ENCODE measurements at regions not wholly inside any gene's neighbourhood (a gene's known extent, or its start where the extent isn't known, plus 50 kb on each side); places are given as distances from the start of the nearest gene placed in this dataset.
"Not testable (repeated sequence)": the region's sequence is repeated elsewhere in the genome, so short reads cannot be mapped to it uniquely, and the experiment has no call there.

GRCh38 chr4:57312296-57312695, 202.1 kb upstream of the IGFBP7 start:
- TF ChIP-seq CTCF (conservative IDR thresholded peaks at IDR 0.05; ENCODE audit: low read depth) = no peak
- no peak overlapping the region for H3K27ac ChIP-seq
- DNase-seq (ENCODE audit: low spot score) = no peak
- CTCF ChIA-PET = no interaction called here
- POLR2A ChIA-PET (ENCODE audit: low non-redundant PET) = no interaction called here

- CTCF ChIA-PET = no interaction called here
- no peak for TF ChIP-seq CTCF (conservative IDR thresholded peaks at IDR 0.05; ENCODE audit: low read depth)
- POLR2A ChIA-PET (ENCODE audit: low non-redundant PET) = no interaction called here
- H3K27ac ChIP-seq = no peak overlapping the region
- no peak for DNase-seq (ENCODE audit: low spot score)
These were observed 199.5 kb upstream of the IGFBP7 start for GRCh38 chr4:57309658-57310057.

- POLR2A ChIA-PET (ENCODE audit: low non-redundant PET) = no interaction called here
- no peak overlapping the region for H3K27ac ChIP-seq
- no peak for TF ChIP-seq CTCF (conservative IDR thresholded peaks at IDR 0.05; ENCODE audit: low read depth)
- CTCF ChIA-PET = no interaction called here
- DNase-seq (ENCODE audit: low spot score) = no peak
These were observed 198.1 kb upstream of the IGFBP7 start for GRCh38 chr4:57308301-57308700.

GRCh38 chr4:57305836-57306235, 195.7 kb upstream of the IGFBP7 start:
- TF ChIP-seq CTCF (conservative IDR thresholded peaks at IDR 0.05; ENCODE audit: low read depth) = no peak
- no peak overlapping the region for H3K27ac ChIP-seq
- no peak for DNase-seq (ENCODE audit: low spot score)
- ChIA-PET CTCF (no interaction called here), POLR2A (ENCODE audit: low non-redundant PET) (no interaction called here)

GRCh38 chr4:57303012-57303751, 193.0 kb upstream of the IGFBP7 start:
- TF ChIP-seq CTCF (conservative IDR thresholded peaks at IDR 0.05; ENCODE audit: low read depth) = no peak
- ChIA-PET POLR2A (ENCODE audit: low non-redundant PET) (no interaction called here), CTCF (no interaction called here)
- DNase-seq (ENCODE audit: low spot score) = no peak
- H3K27ac ChIP-seq = no peak overlapping the region

GRCh38 chr4:57300300-57300699, 190.1 kb upstream of the IGFBP7 start:
- H3K27ac ChIP-seq; DNase-seq (ENCODE audit: low spot score); POLR2A ChIA-PET (ENCODE audit: low non-redundant PET): not testable (repeated sequence)
- CTCF ChIA-PET = interaction anchor here (0.6 kb wide), 1 partner anchor 1027 kb away, joined by 5 read pairs; no protein-coding TSS in a partner anchor

- CTCF ChIA-PET = no interaction called here
- DNase-seq (ENCODE audit: low spot score) = peak; percentile 9
- POLR2A ChIA-PET (ENCODE audit: low non-redundant PET) = no interaction called here
- no peak for TF ChIP-seq CTCF (conservative IDR thresholded peaks at IDR 0.05; ENCODE audit: low read depth)
- H3K27ac ChIP-seq = no peak overlapping the region
These were observed 181.7 kb upstream of the IGFBP7 start for GRCh38 chr4:57291911-57292310.

Measured in RWPE1 (cell line).